Stimulated activated CD8-positive, alpha-beta memory T cell treated with anti-CD3 and anti-CD28 coated beads, Interleukin-15, amount 100 ng/mL, for 1 hour (primary cell): ENCODE measurements at regions not wholly inside any gene's neighbourhood (a gene's known extent, or its start where the extent isn't known, plus 50 kb on each side); places are given as distances from the start of the nearest gene placed in this dataset.

Source experiments
- DNase-seq: peaks from one replicate; pipeline ENCODE4 v3.0.0-alpha.2; 2020; ENCODE audit warnings: low read depth

DNA sequence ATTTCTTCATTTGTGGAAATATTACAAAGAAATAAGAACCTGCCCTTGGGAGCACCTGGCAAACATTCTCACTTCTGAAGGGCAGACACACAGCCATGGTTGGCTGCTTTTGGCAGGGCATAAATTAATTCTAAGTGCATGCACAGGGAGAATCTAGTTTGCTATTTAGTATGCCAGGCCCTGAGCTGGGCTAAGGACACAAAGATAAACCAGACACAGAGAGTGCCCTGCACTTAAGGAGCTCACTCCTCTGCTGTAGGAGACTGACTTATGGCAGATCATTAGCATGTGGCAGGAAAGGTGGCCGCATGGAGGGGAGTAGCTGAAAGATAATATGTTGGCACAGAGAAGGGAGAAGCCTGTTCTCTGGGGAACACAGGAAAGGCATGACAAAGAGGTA, 367.0 kb downstream of the LPIN1 start:
- no peak for DNase-seq

DNA sequence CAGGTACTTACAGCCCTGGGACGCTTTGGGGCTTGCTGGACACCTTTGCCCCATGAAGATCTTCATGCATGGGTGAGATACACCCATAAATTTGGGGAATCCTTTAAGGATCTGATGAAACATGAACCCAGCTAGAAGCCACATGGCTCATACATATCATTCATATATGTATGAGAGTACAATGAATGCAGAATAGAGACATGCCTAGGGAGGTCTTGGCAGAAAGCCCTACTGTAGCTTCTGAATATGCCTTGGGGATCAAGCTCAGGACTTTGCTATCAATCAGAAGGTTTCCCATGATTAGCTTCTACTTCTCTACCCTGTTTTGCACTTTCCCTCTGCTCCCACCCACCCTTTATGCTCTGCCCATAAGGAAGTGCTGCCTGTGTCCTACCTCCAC, 368.4 kb downstream of the LPIN1 start:
- no peak for DNase-seq

DNA sequence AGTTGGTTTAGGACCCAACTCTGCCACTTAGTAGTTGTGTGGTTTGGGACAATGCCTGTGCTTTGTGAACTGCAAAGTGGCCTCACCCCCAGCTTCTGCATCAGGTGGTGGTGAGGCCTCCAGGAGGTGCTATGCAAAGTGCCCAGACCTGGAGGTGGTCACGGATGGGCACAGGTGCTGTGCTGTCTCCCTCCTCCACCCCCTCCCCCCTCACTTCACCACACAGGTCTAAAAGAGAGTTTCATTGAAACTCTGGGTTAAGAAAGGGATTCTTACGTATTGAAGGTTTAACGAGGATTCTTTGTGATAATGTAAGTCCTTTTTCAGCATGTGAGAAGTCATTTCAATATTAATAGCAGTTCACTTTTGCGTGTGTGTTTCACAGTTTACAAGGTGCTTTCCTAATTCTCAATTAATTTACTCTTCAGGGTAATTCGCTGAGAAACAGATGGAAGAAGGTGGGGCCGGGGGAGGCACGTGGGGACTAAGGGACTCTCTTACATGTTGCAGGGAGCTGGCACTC, 369.9 kb downstream of the LPIN1 start:
- DNase-seq: no peak

- no peak for DNase-seq
Observed at GRCh38 chr2:12119841-12120240, 373.4 kb downstream of the LPIN1 start.

DNA sequence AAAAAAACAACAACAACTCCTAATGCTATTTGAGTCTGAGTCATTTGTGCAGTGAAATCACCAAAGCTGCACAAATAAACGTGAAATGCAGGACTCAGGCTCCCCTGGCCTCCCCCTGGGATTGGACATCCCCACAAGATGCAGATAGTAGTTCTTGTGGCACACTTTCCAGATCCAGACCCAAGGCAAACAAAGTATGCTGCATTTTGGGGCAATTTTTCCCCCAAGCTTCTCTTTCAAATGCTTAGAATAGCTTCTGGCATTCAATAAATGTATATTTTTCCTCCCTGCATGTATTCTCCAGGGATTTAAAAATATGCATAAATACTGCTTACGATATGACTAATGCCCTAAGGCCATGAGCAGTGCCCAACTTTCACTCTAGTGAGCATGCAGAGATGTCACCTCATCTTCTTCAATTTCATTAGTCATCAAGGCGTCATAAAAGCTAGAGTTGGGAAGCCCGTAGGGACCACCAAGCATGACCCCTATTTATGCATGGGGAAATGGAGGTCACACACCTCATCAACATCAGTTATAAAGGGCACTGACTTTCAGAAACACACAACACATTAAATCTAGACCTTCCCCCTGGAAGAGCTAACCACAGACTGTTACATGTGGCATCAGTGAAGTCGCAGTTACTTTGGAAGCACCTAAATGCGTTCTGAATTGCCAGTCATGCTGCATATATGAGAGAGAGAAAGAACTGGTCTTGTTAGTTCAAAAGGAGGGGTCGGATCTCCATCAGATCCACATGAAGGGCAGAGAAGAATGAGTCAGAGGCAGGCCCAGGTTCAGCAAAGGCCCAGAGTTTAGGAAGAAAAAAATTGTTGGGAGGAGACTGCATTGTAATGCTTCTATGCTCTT, 374.1 kb downstream of the LPIN1 start:
- no peak for DNase-seq

DNA sequence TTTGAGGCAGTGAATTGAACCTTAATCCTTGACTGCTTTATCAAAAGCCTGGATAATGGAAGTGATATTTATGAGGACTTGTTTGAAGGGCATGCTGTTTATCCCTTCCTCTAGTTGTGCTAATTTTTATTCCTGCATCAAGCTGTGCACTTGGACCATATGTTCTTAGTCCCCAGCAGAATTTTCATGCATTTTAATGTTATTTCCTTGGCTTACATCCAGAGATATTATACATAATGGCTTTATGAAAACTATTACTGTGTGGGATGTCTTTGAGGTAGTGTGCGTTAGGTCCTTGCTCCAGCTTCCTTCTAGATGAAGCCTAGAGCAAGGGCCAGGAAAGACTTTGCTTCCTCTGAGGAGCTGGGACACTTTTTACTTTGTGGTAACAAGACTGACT, 378.4 kb downstream of the LPIN1 start:
- no peak for DNase-seq

GRCh38 chr2:12126318-12126717, 379.9 kb downstream of the LPIN1 start:
- DNase-seq: no peak

DNA sequence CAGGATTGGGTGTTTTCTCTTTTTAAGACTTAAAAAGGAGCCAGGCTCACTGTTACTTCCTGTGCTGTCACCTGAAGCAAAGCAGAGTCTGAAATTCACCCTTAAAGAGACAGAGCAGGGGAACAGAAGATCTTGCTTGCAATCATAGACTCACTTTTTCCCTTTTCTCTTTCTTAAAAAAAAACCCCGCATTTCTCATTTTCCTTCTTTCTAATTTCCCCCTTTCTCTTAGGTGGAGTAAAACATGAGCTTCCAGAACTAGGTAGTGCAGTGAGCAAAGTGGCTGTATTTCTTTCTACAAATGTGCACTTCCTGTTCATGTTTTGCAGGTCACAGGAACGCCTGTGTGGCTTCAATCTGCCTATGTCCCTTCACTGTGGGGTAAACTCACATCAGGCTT, 381.2 kb downstream of the LPIN1 start:
- DNase-seq: no peak

GRCh38 chr2:12131975-12132374, 385.5 kb downstream of the LPIN1 start:
- DNase-seq: no peak

DNA sequence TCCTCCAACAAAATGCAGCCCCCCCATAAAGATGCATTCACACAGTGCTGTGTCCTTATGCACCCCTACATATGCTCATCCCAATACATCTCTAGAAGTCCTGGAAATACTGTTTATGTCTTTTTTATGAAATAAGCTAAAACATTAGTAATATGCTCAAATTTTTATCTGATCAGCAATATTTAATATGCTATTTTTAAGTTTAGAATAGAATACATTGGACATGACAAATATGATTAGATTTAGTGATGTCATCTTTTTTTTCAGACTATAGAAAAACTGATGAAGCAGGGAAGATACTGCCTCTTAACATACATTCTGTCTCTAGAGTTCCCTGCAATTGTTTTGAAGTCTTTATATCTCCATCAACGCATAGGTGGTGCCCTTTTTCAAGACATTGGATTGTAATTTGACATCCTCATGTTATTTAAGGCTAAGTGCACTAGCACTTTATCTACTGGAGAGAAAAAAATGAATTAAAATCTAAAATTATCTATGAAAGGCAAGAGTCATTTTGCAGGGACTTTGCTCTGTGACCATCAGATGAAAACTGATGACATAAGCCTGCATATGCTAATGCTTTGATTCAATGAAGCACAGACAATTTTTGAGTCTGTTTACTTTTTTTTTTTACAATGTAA, 395.3 kb downstream of the LPIN1 start:
- no peak for DNase-seq

GRCh38 chr2:12151716-12152115, 405.3 kb downstream of the LPIN1 start:
- no peak for DNase-seq

- DNase-seq: no peak
Observed at GRCh38 chr2:12152888-12153287, 406.5 kb downstream of the LPIN1 start.

DNA sequence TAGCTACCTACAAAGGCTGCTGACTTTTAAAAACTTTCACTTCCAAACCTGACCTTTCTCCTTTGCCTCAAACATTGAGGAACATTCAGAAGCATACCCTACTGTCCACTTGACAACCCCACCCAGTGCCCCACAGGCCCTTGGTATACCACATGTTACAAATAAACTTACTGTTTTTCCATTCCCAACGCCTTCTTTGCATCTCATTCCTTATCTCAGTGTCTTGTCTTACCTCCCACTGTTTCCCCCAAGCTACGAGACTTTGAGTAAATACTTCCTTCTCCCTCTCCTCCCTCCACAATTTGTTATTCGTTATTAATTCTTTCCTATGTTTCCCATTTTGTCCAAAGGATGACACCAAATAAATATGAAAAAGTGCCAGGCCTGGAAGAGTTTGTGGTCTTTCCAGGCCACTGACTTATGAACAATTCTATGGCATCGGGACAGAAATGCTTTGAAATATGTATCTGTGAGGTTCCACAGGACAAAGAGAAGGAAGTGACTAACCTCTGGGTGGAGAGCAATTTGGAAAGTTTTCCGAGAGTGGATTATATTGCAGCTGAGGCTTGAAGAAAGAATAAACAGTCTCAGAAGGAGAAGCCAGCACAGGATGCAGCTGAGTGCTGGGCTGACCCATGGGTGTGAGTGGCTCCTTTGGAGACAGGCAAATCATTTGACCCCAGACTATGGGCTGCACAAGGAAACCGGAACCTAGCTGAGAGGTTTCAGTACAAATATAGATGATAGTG, 409.0 kb downstream of the LPIN1 start:
- no peak for DNase-seq

DNA sequence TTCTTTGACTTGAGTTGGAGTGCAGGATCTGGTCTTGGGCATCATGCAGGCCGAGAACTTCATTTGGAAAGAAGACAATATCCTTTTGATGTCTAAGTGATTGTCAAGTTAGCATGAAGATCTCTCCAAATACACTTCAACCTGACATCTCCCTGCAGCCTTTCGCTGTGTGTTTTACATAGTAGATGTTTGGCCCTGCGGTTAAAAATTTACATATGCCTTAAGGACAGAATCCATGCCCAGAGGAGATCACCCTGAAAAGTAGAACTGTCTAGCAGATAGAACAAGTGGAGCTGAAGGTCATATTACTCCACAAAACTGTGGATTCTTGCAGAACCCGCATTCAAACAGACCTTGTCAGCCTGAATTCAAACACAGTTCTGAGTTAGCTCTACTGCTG, 409.9 kb downstream of the LPIN1 start:
- no peak for DNase-seq

DNA sequence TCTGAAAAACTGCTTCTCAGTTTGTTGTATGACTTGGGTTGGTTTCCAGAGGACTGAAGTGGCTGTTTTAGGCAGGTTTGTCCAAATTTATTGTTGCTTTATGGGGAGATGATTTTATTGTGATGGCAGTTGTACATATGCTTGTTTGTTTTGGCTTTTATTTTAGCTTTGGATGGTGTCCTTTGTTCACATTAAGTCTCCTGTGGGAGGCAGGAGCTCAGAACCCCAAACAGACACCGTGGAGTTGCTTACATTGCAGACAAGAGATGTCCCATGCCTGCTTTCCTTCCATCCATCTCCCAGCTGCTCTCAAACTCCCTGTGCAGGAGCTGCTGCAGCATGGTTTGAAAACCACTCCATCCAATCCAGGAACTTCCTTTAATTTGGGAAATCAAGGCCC, 414.7 kb downstream of the LPIN1 start:
- no peak for DNase-seq

- DNase-seq: no peak
Observed at GRCh38 chr2:12162269-12163247, 416.1 kb downstream of the LPIN1 start.

DNA sequence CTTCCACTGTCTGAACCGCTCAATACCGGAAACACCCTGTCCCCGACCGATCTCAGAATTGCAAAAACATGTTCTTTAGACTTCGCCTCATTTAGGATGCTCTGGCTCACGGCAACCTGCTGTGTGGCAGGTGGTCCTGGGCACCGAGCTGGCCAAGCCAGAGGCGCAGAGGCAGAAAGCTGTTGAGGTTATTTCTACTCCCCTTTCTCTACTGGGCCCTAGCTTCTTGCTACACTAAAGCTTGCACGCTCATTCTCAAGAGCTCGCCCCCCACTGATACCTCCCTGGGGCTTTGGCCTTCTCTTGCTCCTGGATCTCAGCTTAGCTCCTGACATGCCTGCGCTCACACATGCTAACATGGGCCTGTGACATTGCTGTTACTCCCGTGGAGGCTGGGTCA, 417.4 kb downstream of the LPIN1 start:
- DNase-seq: no peak

- no peak for DNase-seq
Observed at GRCh38 chr2:12164689-12165088, 418.3 kb downstream of the LPIN1 start.

DNA sequence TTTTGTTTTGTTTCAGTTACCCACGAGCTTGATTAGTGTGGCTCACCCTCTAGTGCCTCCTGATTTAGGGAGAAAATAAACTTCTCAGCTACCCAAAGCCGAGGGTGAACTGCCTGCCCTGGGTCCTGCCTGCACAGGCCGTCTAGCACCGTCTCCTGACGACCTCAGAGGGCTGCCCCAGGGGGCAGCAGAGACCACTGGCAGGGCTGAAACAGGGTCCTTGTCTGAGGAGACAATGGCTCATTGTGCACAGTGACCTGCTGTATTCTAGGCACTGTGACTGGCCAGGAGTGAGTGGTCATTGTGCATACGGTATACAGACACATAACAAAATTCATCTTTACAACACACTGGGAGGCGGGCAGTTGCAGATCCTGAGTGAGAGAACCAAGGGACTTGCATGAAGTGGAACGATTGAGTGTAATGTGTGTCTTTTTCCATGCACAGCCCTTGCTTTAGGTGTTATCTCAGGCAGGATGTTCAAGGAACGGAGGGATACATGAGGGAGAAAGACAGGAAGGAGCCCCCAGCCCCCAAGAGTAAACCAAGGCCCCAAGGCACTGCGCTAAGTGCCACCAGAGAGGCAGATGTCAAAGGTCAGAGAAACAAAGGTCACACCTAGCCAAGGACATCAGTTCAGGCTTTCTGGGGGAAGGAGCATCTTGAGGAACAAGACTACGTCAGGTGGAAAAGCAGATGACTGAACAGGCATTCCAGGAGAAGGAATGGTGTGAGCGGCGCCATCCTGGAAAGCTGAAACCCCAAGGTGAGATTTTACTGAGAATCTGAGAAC, 421.3 kb downstream of the LPIN1 start:
- no peak for DNase-seq

GRCh38 chr2:12168354-12168753, 421.9 kb downstream of the LPIN1 start:
- DNase-seq: no peak
